ENCODE measurements at regions not wholly inside any gene's neighbourhood (a gene's known extent, or its start where the extent isn't known, plus 50 kb on each side); places are given as distances from the start of the nearest gene placed in this dataset.

- H3K27ac Mint-ChIP-seq: no peak overlapping the region
- Histone ChIP-seq H3K4me1 (ENCODE audit: insufficient read depth, low read length) (no peaks in the 10 kb centered on the region), H2BK5ac (ENCODE audit: insufficient read length, low read length) (no peak overlapping the region), H4K5ac (ENCODE audit: insufficient read length, low read depth, low read length) (no peak overlapping the region), H2BK12ac (ENCODE audit: insufficient read length, low read depth, low read length) (no peak overlapping the region), H4K8ac (replicated peaks; ENCODE audit: insufficient read length, low read depth, low read length) (no peak overlapping the region), H3K23ac (ENCODE audit: insufficient read length, low read depth, low read length) (no peak overlapping the region), H3T11ph (ENCODE audit: low read length) (no peak overlapping the region), H2BK20ac (ENCODE audit: low read depth, low read length, poor library complexity, severe bottlenecking) (no peak overlapping the region), H2BK120ac (ENCODE audit: low read depth, low read length, poor library complexity, severe bottlenecking) (no peak overlapping the region), H3K9ac (ENCODE audit: extremely low read depth, insufficient read length, low read length) (no peak overlapping the region), H3K79me2 (ENCODE audit: insufficient read depth, low read length) (no peaks in the 10 kb centered on the region; the same call in 1 of the 2 replicates), H2AFZ (ENCODE audit: low read length) (no peak overlapping the region), H3K23me2 (ENCODE audit: insufficient read length, low read depth, low read length, poor library complexity, severe bottlenecking) (no peaks in the 10 kb centered on the region), H3K18ac (ENCODE audit: insufficient read length, low read depth, low read length) (no peak overlapping the region), H2BK15ac (ENCODE audit: low read depth, low read length) (no peak overlapping the region), H3K27me3 (ENCODE audit: insufficient read depth, low read length) (no peaks in the 10 kb centered on the region), H3K14ac (ENCODE audit: insufficient read depth, low read length) (no peak overlapping the region), H2AK5ac (ENCODE audit: insufficient read length, low read length) (no peak overlapping the region), H4K20me1 (ENCODE audit: control insufficient read depth, insufficient read depth, insufficient read length) (no peaks in the 10 kb centered on the region), H3K9me3 (ENCODE audit: control insufficient read depth, low read depth, low read length) (no peaks in the 10 kb centered on the region), H3K56ac (ENCODE audit: insufficient read length, low read depth, low read length) (no peak overlapping the region), H4K91ac (ENCODE audit: insufficient read length, low read depth, low read length) (no peak overlapping the region), H3K4me2 (ENCODE audit: insufficient read depth, insufficient read length, low read length) (no peak overlapping the region), H3K27ac (ENCODE audit: insufficient read length, low read depth, low read length) (no peak overlapping the region), H3K79me1 (ENCODE audit: insufficient read depth, low read depth, low read length, poor library complexity, severe bottlenecking) (no peaks in the 10 kb centered on the region), H3K4ac (ENCODE audit: low read depth, low read length) (no peak overlapping the region)
- no peaks in the 10 kb centered on the region for H3K9me3 Mint-ChIP-seq
- H3K36me3 Mint-ChIP-seq (ENCODE audit: insufficient read depth in 1 of 3, low read depth in 3 of 3): no peaks in the 10 kb centered on the region; a peak in 1 of 7 replicates
- TF ChIP-seq CTCF (conservative IDR thresholded peaks at IDR 0.05): no peak
- no peaks in the 10 kb centered on the region for H3K27me3 Mint-ChIP-seq (ENCODE audit: low read depth)
- no peak overlapping the region for H3K4me3 Mint-ChIP-seq
- H3K4me1 Mint-ChIP-seq: no peaks in the 10 kb centered on the region
- no peak for DNase-seq
Measured at GRCh38 chr1:163823017-163823416, 501.3 kb downstream of the NUF2 start.
